WTC11 (cell line): ENCODE measurements at regions not wholly inside any gene's neighbourhood (a gene's known extent, or its start where the extent isn't known, plus 50 kb on each side); places are given as distances from the start of the nearest gene placed in this dataset.
"Not testable (repeated sequence)": the region's sequence is repeated elsewhere in the genome, so short reads cannot be mapped to it uniquely, and the experiment has no call there.

ENCODE experiments used
- ATAC-seq: fragments of 200-7000 bp; cut with Tn5 transposase; 2 replicates; pipeline ENCODE4 v1.10.0; 2021; ENCODE audit warnings: mild to moderate bottlenecking, moderate library complexity
- CTCF ChIA-PET: fragments of 300-600 bp; sonication (Branson Sonifier 250); formaldehyde crosslinking; loops from one replicate; lab custom pipeline; 2021; ENCODE audit warnings: antibody characterized with exemption; lab: Charles Lee
- POLR2A ChIA-PET: fragments of 350-600 bp; sonication (Branson Sonifier 250); formaldehyde crosslinking; loops from one replicate; lab custom pipeline; 2021; ENCODE audit warnings: antibody characterized with exemption; lab: Charles Lee
- DNase-seq: peaks from one replicate; pipeline ENCODE4 v3.0.0; 2021; ENCODE audit warnings: low spot score
- H3K27ac Mint-ChIP-seq: 2 replicates; pipeline ENCODE4 v1.8.0; 2021; ENCODE audit warnings: mixed read lengths
- H3K27me3 Mint-ChIP-seq: 2 replicates; pipeline ENCODE4 v1.8.0; 2021; ENCODE audit warnings: low read depth, mild to moderate bottlenecking, moderate library complexity, mixed read lengths
- H3K36me3 Mint-ChIP-seq: 2 replicates; pipeline ENCODE4 v1.8.0; 2021; ENCODE audit warnings: mixed read lengths
- H3K4me1 Mint-ChIP-seq: 2 replicates; pipeline ENCODE4 v1.8.0; 2022; ENCODE audit warnings: mixed read lengths
- H3K4me3 Mint-ChIP-seq: 2 replicates; pipeline ENCODE4 v1.8.0; 2021; ENCODE audit warnings: mild to moderate bottlenecking, moderate library complexity, mixed read lengths
- H3K9me3 Mint-ChIP-seq: 2 replicates; pipeline ENCODE4 v1.8.0; 2021; ENCODE audit warnings: mixed read lengths
- ATF3 ChIP-seq: sonication (generic); formaldehyde crosslinking; conservative IDR thresholded peaks from 2 replicates; pipeline ENCODE4 v1.8.1; 2022; ENCODE audit warnings: mild to moderate bottlenecking, missing genetic modification reagents
- CTCF ChIP-seq: fragments of 200-600 bp; IDR thresholded peaks from 2 replicates; pipeline ENCODE4 v1.8.0; 2022; ENCODE audit warnings: antibody characterized with exemption
- FOXK1 ChIP-seq: sonication (generic); formaldehyde crosslinking; IDR thresholded peaks from 2 replicates; pipeline ENCODE4 v1.8.0; 2022; ENCODE audit warnings: mild to moderate bottlenecking, moderate library complexity, missing genetic modification reagents
- HMGA2 ChIP-seq: fragments of 250-450 bp; sonication (Bioruptor Pico); IDR thresholded peaks from 2 replicates; pipeline ENCODE4 v1.4.0; 2021; ENCODE audit warnings: mild to moderate bottlenecking, moderate library complexity
- HMGXB4 ChIP-seq: sonication (generic); formaldehyde crosslinking; IDR thresholded peaks from 2 replicates; pipeline ENCODE4 v1.8.1; 2023; ENCODE audit warnings: mild to moderate bottlenecking, moderate library complexity, missing genetic modification reagents
- IRF1 ChIP-seq: sonication (generic); formaldehyde crosslinking; IDR thresholded peaks from 2 replicates; pipeline ENCODE4 v1.8.0; 2023; ENCODE audit warnings: missing genetic modification reagents
- JAZF1 ChIP-seq: fragments of 250-450 bp; sonication (Bioruptor Pico); IDR thresholded peaks from 2 replicates; pipeline ENCODE4 v1.9.0; 2021; ENCODE audit warnings: moderate library complexity, mild to moderate bottlenecking, inconsistent platforms
- MAX ChIP-seq: sonication (generic); formaldehyde crosslinking; IDR thresholded peaks from 2 replicates; pipeline ENCODE4 v1.8.0; 2022; ENCODE audit warnings: mild to moderate bottlenecking, missing genetic modification reagents
- PRDM15 ChIP-seq: sonication (generic); formaldehyde crosslinking; IDR thresholded peaks from 2 replicates; pipeline ENCODE4 v1.8.0; 2022; ENCODE audit warnings: missing genetic modification reagents
- PREB ChIP-seq: sonication (generic); formaldehyde crosslinking; IDR thresholded peaks from 2 replicates; pipeline ENCODE4 v1.8.1; 2022; ENCODE audit warnings: mild to moderate bottlenecking, missing genetic modification reagents, moderate library complexity, borderline replicate concordance
- PRRX2 ChIP-seq: fragments of 250-450 bp; sonication (Bioruptor Pico); IDR thresholded peaks from 2 replicates; pipeline ENCODE4 v1.8.0; 2021; ENCODE audit warnings: mild to moderate bottlenecking
- RORB ChIP-seq: fragments of 250-450 bp; sonication (Bioruptor Pico); IDR thresholded peaks from 2 replicates; pipeline ENCODE4 v1.9.0; 2021; ENCODE audit warnings: mild to moderate bottlenecking
- ZNF219 ChIP-seq: sonication (generic); formaldehyde crosslinking; IDR thresholded peaks from 2 replicates; pipeline ENCODE4 v1.8.0; 2023; ENCODE audit warnings: missing genetic modification reagents, mild to moderate bottlenecking, borderline replicate concordance
- ZNF281 ChIP-seq: sonication (generic); formaldehyde crosslinking; IDR thresholded peaks from 2 replicates; pipeline ENCODE4 v1.8.0; 2023; ENCODE audit warnings: mild to moderate bottlenecking, missing genetic modification reagents

- POLR2A ChIA-PET, DNase-seq, H3K4me1 Mint-ChIP-seq, CTCF ChIA-PET, ATAC-seq, H3K27ac Mint-ChIP-seq, H3K4me3 Mint-ChIP-seq, H3K27me3 Mint-ChIP-seq: not testable (repeated sequence)
- H3K36me3 Mint-ChIP-seq, result peaks cover 40% of the 10 kb centered on the region
- H3K9me3 Mint-ChIP-seq, result peaks cover 71% of the 10 kb centered on the region
Observed at GRCh38 chr5:40108764-40109390, 570.8 kb upstream of the PTGER4 start.

GRCh38 chr5:40107786-40108185, 571.9 kb upstream of the PTGER4 start:
- H3K4me1 Mint-ChIP-seq, CTCF ChIA-PET, H3K27ac Mint-ChIP-seq, H3K4me3 Mint-ChIP-seq, POLR2A ChIA-PET, DNase-seq, H3K27me3 Mint-ChIP-seq, ATAC-seq: not testable (repeated sequence)
- Mint-ChIP-seq H3K36me3 (peaks cover 47% of the 10 kb centered on the region), H3K9me3 (peaks cover 73% of the 10 kb centered on the region)

- no peak for DNase-seq
Observed at GRCh38 chr5:40106847-40107246, 572.9 kb upstream of the PTGER4 start.

More at GRCh38 chr5:40106847-40107246, 572.9 kb upstream of the PTGER4 start:
- H3K27me3 Mint-ChIP-seq, result no peaks in the 10 kb centered on the region
- ChIA-PET CTCF (no interaction called here), POLR2A (no interaction called here)
- no peak overlapping the region for H3K27ac Mint-ChIP-seq
- peaks cover 47% of the 10 kb centered on the region for H3K36me3 Mint-ChIP-seq
- peaks cover 73% of the 10 kb centered on the region for H3K9me3 Mint-ChIP-seq
- TF ChIP-seq HMGXB4 (CRISPR knock-in tag), result no peak
- TF ChIP-seq RORB (CRISPR knock-in tag), result no peak
- no peak for TF ChIP-seq JAZF1
- no peak for TF ChIP-seq PRRX2 (CRISPR knock-in tag)
- no peak for TF ChIP-seq CTCF
- TF ChIP-seq MAX, result no peak
- TF ChIP-seq ZNF219 (CRISPR knock-in tag), result no peak
- no peak for TF ChIP-seq PREB (CRISPR knock-in tag)
- TF ChIP-seq ATF3, result no peak
- no peak for TF ChIP-seq IRF1 (CRISPR knock-in tag)
- no peak for TF ChIP-seq PRDM15 (CRISPR knock-in tag)
- no peak for TF ChIP-seq ZNF281 (CRISPR knock-in tag)
- no peak for TF ChIP-seq FOXK1 (CRISPR knock-in tag)
- no peak for TF ChIP-seq HMGA2 (CRISPR knock-in tag)
- no peak overlapping the region for H3K4me3 Mint-ChIP-seq
- no peaks in the 10 kb centered on the region for H3K4me1 Mint-ChIP-seq
- ATAC-seq, result no peak
